C4-2B (cell line): ENCODE measurements at regions not wholly inside any gene's neighbourhood (a gene's known extent, or its start where the extent isn't known, plus 50 kb on each side); places are given as distances from the start of the nearest gene placed in this dataset.

ENCODE experiments used
- H3K27ac ChIP-seq: fragments of 450-650 bp; 2 replicates; pipeline ENCODE4 v1.5.1; 2017
- ZFX ChIP-seq: fragments of 450-650 bp; IDR thresholded peaks from 2 replicates; pipeline ENCODE4 v1.6.1; 2017
- TF ChIP-seq, protein P1 (sequence below): fragments of 450-650 bp; conservative IDR thresholded peaks from 2 replicates; pipeline ENCODE4 v1.5.1; 2017; ENCODE audit warnings: mild to moderate bottlenecking

DNA sequence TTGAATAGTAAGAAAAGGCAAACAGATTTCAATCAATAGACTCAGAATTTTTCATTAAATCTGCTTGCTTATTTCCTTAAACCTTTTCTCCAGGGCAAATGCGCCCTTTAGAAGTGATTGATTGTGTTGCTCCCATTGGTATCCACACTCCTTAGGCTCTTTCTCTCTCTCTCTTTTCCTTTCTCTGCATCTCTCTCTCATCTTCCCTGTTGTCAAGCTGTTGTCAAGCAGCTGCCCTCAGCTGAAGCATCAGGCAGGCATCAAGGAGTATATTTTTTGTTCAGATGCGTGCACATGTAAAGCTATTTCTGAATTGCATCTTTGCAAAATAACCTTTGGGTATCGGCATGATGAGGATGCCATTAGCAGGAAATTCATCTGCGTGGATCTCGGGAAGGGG is 107.2 kb upstream of the PLET1 start:
- no peak for TF ChIP-seq ZFX
- TF ChIP-seq, protein P1, sequence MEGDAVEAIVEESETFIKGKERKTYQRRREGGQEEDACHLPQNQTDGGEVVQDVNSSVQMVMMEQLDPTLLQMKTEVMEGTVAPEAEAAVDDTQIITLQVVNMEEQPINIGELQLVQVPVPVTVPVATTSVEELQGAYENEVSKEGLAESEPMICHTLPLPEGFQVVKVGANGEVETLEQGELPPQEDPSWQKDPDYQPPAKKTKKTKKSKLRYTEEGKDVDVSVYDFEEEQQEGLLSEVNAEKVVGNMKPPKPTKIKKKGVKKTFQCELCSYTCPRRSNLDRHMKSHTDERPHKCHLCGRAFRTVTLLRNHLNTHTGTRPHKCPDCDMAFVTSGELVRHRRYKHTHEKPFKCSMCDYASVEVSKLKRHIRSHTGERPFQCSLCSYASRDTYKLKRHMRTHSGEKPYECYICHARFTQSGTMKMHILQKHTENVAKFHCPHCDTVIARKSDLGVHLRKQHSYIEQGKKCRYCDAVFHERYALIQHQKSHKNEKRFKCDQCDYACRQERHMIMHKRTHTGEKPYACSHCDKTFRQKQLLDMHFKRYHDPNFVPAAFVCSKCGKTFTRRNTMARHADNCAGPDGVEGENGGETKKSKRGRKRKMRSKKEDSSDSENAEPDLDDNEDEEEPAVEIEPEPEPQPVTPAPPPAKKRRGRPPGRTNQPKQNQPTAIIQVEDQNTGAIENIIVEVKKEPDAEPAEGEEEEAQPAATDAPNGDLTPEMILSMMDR: no peak
- H3K27ac ChIP-seq: no peak overlapping the region

DNA sequence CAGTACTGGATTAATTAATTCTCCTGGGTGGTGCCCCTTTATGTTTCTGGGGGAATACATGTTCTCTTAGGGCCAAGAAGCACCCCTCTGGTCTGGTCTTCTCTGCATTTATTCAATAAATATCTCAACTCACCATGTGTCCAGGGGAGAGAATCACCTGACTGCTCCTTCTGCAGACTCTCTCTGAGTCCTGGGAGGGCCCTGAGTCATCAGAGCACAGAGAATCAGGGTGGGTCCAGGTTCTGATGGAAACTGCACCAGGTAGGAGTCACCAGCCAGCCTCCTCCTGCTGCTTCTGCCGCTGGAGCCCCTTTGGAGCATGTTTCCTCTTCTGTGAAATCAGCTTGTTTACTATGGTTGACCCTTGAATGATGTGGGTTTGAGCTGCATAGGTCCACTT is 107.7 kb upstream of the PLET1 start:
- no peak overlapping the region for H3K27ac ChIP-seq
- TF ChIP-seq ZFX: no peak
- TF ChIP-seq, protein P1: no peak

DNA sequence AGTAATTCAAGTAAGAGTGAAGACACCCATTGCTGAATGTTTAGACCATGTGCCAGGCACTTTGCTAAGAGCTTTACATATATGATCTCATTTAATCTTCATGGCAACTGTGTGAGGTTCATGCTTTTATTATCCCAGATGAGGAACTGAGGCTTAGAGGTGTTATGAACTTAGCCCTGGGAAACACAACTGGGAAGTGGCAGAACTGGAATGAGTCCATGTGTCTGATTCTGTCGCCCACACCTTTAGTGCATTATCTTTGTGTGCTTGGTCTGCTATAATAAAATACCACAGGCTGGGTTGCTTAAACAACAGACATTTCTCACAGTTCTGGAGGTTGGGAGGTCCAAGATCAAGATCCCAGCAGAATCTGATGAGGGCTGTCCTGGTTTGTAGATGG is 108.7 kb upstream of the PLET1 start:
- TF ChIP-seq, protein P1: no peak
- TF ChIP-seq ZFX: no peak
- no peak overlapping the region for H3K27ac ChIP-seq

DNA sequence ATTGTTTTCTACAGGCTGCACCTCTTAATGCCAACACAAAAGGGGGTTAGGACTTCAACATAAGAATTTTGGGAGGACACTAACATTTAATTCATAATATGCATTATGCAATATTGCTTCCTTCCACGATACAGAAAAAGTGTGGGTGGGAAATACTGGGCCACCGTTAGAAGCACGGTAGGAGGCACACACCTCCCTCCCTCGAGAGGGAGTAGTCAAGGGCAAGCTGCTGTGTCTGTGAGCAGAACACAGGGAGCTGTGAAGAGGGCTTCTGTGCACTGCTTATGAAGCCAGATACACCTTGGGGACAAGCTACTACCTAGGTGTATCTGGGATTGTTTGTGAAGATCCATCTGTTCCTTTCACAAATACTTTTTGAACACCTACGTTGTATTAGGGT is 109.3 kb upstream of the PLET1 start:
- no peak for TF ChIP-seq ZFX
- TF ChIP-seq, protein P1: no peak
- H3K27ac ChIP-seq: no peak overlapping the region

DNA sequence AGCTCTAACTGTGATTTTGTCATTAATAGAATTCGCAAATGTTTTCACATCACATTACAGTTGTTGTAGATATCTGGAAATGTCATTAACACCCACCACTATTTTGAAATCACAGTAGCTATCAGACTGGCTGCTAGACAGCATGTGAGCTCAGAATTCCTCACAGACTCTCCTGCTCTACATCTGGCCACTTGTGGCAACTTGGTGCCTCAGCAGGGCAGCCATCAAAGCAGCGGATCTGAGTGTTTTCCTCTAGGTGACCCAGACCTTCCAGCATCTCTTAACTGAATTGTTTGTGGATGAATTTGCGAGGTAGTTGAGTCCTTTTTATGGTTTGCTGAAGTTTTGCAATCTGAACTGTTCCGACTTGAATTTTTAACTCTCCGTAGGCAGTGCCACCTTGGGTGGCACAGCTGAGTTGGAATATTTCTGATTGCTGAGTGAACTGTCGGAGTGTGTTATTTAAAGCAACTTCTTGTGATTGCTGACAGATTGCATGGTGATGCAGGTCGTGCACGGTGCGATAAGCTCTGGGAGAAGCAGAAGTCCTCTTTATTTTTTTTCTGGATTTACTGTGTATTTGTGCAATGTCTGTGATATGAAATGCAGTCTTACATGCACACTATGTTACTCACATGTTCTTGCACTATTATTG is 114.0 kb upstream of the PLET1 start:
- no peak overlapping the region for H3K27ac ChIP-seq
- TF ChIP-seq, protein P1: no peak
- no peak for TF ChIP-seq ZFX

DNA sequence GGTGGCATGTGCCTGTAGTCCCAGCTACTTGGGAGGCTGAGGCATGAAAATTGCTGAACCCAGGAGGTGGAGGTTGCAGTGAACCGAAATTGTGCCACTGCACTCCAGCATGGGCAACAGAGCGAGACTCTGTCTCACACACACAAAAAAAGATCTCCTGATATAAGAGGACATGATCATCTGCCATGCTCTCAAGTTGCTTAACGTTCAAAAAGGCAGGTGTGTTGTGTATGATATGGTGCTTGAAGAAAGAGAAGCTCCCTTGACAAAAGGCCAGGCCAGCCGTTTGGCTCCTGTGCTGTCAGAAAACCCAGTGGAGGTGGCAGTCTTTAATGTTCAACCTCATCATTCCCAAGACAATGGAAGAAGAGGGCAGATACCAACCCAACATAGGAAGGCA is 117.3 kb upstream of the PLET1 start:
- no peak overlapping the region for H3K27ac ChIP-seq
- TF ChIP-seq, protein P1: no peak
- TF ChIP-seq ZFX: no peak

DNA sequence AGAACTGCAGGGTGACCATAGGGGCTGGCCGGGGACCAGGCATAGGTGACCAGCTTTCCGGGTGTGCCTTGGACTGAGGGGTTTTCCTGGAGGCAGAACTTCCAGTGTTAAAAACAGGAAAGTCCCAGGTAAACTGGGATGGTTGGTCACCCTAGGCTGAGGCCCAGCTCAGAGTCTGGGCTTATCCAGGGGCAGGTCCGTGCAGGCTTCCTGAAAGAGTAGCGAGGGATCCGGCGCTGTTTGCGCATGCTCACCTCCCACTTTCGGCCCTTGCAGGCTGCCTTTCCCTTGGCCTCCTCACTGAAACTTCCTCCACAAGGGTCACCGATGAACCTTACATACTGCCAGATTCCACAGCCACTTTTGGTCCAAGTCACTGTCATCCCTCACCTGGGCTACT is 119.8 kb upstream of the PLET1 start:
- no peak overlapping the region for H3K27ac ChIP-seq
- no peak for TF ChIP-seq ZFX
- TF ChIP-seq, protein P1: no peak
